Activated naive CD4-positive, alpha-beta T cell treated with anti-CD3 and anti-CD28 coated beads, Interleukin-2, amount 10 ng/mL, durations not matched to agents 7 days and 5 days (primary cell): ENCODE measurements at regions not wholly inside any gene's neighbourhood (a gene's known extent, or its start where the extent isn't known, plus 50 kb on each side); places are given as distances from the start of the nearest gene placed in this dataset.
"Not testable (repeated sequence)": the region's sequence is repeated elsewhere in the genome, so short reads cannot be mapped to it uniquely, and the experiment has no call there.

Experiments used
- CTCF ChIA-PET: fragments of 350-600 bp; sonication (Branson Sonifier 250); formaldehyde crosslinking; loops from one replicate; lab custom pipeline; 2021; ENCODE audit warnings: antibody characterized with exemption; lab: Charles Lee
- DNase-seq: peaks from one replicate; pipeline ENCODE4 v3.0.0-alpha.2; 2020
- H3K27ac Mint-ChIP-seq: one replicate; pipeline ENCODE4 v1.8.0; 2021; ENCODE audit warnings: mild to moderate bottlenecking, moderate library complexity, mixed read lengths
- H3K27me3 Mint-ChIP-seq: one replicate; pipeline ENCODE4 v1.8.0; 2021; ENCODE audit warnings: mild to moderate bottlenecking, mixed read lengths
- H3K36me3 Mint-ChIP-seq: one replicate; pipeline ENCODE4 v1.8.0; 2021; ENCODE audit warnings: mixed read lengths
- H3K4me1 Mint-ChIP-seq: one replicate; pipeline ENCODE4 v1.8.0; 2021; ENCODE audit warnings: mixed read lengths
- H3K4me3 Mint-ChIP-seq: one replicate; pipeline ENCODE4 v1.8.0; 2021; ENCODE audit warnings: mild to moderate bottlenecking, moderate library complexity, mixed read lengths
- H3K9me3 Mint-ChIP-seq: one replicate; pipeline ENCODE4 v1.8.0; 2021; ENCODE audit warnings: mixed read lengths

DNA sequence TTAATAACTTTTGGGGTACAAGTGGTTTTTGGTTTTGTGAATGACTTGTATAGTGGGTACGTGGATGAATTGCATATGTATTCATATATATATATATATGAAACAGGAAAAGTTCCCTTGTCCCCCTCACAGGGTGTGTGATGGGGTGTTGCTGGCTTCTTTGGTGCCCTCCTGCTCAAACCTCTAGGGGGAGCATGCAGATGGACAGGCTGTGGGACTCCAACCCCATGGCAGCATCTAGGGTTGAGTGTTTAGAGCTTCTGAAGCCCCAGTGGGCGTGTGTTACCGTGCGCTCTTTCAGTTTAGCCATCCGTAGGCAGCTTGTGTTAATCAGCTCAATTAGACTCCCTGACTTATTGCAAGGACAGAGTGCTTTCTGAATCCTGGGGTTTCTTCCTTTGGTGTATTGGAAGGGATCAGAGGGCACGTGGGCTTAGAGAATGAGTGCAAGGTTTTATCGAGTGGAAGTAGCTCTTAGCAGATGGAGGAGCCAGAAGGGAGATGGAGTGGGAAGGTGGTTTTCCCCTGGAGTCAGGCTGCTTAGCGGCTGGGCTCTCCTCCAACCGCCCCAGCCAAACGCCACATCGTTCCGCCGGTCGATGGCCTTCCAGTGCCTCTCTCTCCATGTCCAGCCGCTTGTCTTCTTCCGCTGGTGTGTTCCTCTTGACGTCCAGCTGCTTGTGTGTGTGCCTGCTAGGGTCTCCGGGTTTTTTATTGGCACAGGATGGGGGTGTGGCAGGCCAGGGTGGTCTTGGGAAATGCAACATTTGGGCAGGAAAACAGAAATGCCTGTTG lies 674.4 kb upstream of the LCORL start:
- Mint-ChIP-seq H3K4me1 (no peaks in the 10 kb centered on the region), H3K36me3 (no peaks in the 10 kb centered on the region), H3K27ac (no peak overlapping the region), H3K27me3 (peaks cover 4% of the 10 kb centered on the region), H3K4me3 (no peak overlapping the region), H3K9me3 (no peaks in the 10 kb centered on the region)
- no peak for DNase-seq
- CTCF ChIA-PET, result no interaction called here

DNA sequence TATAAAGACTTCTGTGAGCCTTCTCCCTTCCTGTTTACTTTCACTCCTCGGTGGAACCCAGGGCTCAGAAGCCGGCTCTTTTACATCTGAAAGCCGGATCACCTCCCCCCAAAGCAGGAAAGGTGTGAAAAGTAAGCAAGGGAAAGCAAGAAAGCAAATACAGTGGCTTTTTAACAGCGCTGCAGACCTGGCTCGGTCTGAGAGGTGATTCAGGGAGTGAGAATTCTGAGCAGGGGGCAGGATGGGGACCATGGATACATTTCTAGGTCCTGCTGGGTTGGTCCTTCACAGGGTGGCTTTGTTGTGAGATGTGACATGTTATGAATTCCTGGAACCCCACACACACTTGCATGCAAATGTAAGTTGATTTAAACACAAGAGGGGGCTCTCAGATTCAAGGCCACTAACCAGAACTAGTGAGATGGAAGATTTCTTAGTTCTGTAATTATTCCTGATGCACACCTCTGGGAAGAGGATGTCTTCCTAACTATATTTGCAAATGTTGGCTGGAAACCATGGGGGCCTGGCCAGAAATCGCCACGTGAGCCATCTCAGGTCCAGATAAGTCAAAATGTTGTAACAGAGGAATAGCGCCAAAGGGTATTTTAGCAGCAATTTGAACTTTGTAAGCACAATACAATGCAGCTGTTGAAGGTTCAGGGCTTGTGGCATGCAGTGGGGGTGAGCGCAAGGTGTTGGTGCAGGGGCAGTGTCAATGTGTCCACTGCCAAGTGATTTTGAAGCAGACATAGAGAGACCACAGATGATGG lies 670.1 kb upstream of the LCORL start:
- no peak for DNase-seq
- no peaks in the 10 kb centered on the region for H3K36me3 Mint-ChIP-seq
- no peaks in the 10 kb centered on the region for H3K4me1 Mint-ChIP-seq
- no peak overlapping the region for H3K4me3 Mint-ChIP-seq
- CTCF ChIA-PET, result no interaction called here
- no peak overlapping the region for H3K27ac Mint-ChIP-seq
- H3K27me3 Mint-ChIP-seq, result peaks cover 4% of the 10 kb centered on the region
- no peaks in the 10 kb centered on the region for H3K9me3 Mint-ChIP-seq

GRCh38 chr4:18690291-18690955 lies 668.9 kb upstream of the LCORL start:
- Mint-ChIP-seq H3K27me3 (peaks cover 4% of the 10 kb centered on the region), H3K9me3 (no peaks in the 10 kb centered on the region), H3K4me1 (no peaks in the 10 kb centered on the region), H3K27ac (no peak overlapping the region), H3K4me3 (no peak overlapping the region), H3K36me3 (no peaks in the 10 kb centered on the region)
- DNase-seq, result no peak
- CTCF ChIA-PET, result no interaction called here

GRCh38 chr4:18689308-18690115 lies 668.0 kb upstream of the LCORL start:
- Mint-ChIP-seq H3K9me3 (no peaks in the 10 kb centered on the region), H3K36me3 (no peaks in the 10 kb centered on the region), H3K27me3 (peaks cover 4% of the 10 kb centered on the region), H3K27ac (no peak overlapping the region), H3K4me3 (no peak overlapping the region), H3K4me1 (no peaks in the 10 kb centered on the region)
- CTCF ChIA-PET, result no interaction called here
- DNase-seq, result peak; percentile 49

DNA sequence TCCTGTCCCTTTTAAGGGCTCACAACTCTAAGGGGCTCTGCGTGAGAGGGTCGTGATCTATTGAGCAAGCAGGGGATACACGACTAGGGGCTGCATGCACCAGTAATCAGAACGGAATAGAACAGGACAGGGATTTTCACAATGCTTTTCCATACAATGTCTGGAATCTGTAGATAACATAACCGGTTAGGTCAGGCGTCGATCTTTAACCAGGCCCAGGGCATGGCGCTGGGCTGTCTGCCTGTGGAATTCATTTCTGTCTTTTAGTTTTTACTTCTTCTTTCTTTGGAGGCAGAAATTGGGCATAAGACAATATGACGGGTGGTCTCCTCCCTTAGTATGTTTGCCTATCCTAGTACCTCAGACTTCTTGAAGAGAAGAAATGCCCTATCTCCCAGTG lies 666.8 kb upstream of the LCORL start:
- H3K27me3 Mint-ChIP-seq, H3K4me3 Mint-ChIP-seq, H3K27ac Mint-ChIP-seq: not testable (repeated sequence)

DNA sequence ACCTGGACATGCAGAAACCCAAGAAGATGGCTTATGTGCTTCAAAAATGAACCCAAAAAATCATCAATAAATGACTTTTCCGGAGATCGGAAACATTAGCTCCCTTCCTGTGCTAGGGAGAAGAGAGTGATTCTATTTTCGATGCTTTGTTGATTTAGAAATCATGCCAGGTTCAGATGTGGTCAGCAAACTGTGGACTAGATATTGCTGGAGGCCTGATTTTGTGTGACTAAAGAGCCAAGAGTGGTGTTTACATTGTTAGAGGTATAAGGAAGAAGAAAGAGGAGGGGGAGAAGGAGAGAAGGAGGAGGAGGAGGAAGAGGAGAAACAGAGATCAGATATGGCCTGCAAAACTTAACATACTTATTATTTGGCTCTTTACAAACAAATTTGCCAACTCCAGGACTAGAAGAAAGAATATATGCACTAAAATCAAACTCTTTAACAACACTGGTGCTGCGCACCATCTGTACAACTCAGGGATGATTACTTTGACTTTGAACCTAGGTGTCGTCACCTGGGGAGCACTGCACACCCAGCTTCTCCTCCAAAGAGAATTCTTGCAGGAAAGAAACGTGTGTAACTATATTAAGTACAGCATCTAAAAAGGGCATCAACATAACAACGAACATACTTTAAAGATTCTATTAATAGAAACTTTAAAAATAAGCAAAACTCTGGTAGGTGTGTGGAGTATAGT lies 664.9 kb upstream of the LCORL start:
- Mint-ChIP-seq H3K27ac (no peak overlapping the region), H3K9me3 (no peaks in the 10 kb centered on the region), H3K27me3 (no peaks in the 10 kb centered on the region), H3K4me3 (no peak overlapping the region), H3K36me3 (no peaks in the 10 kb centered on the region), H3K4me1 (no peaks in the 10 kb centered on the region)
- DNase-seq, result no peak
- CTCF ChIA-PET, result no interaction called here

More for the DNA sequence above, 666.8 kb upstream of the LCORL start:
- DNase-seq, H3K9me3 Mint-ChIP-seq, CTCF ChIA-PET, H3K36me3 Mint-ChIP-seq, H3K4me1 Mint-ChIP-seq: not testable (repeated sequence)

GRCh38 chr4:18684932-18685331 lies 663.4 kb upstream of the LCORL start:
- Mint-ChIP-seq H3K4me3 (no peak overlapping the region), H3K4me1 (no peaks in the 10 kb centered on the region), H3K9me3 (no peaks in the 10 kb centered on the region), H3K36me3 (no peaks in the 10 kb centered on the region), H3K27me3 (no peaks in the 10 kb centered on the region), H3K27ac (no peak overlapping the region)
- no peak for DNase-seq
- CTCF ChIA-PET, result no interaction called here

DNA sequence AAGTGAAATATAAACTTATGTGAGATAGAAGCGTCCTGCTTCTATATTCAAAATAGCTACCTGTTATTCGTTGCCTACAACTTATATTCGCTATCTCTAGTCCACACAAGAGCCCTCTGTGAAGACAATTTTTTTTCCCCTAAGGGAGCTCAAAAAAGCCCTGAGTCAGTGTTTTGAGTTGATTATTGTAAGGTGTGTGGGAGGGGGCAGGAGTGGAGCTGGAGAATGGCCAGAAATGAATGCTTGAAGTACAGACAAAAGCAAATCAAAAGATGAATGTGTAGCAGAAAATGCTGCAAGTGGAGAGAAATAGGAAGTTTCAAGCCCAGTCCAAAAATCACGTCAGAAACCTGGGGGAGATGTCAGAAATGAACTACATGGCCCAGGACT lies 655.0 kb upstream of the LCORL start:
- Mint-ChIP-seq H3K9me3 (no peaks in the 10 kb centered on the region), H3K4me1 (no peaks in the 10 kb centered on the region), H3K27me3 (no peaks in the 10 kb centered on the region), H3K36me3 (no peaks in the 10 kb centered on the region), H3K27ac (no peak overlapping the region), H3K4me3 (no peak overlapping the region)
- DNase-seq, result no peak
- CTCF ChIA-PET, result no interaction called here

GRCh38 chr4:18675586-18676525 lies 654.3 kb upstream of the LCORL start:
- Mint-ChIP-seq H3K4me1 (no peaks in the 10 kb centered on the region), H3K27ac (no peak overlapping the region), H3K9me3 (no peaks in the 10 kb centered on the region), H3K36me3 (no peaks in the 10 kb centered on the region), H3K27me3 (no peaks in the 10 kb centered on the region), H3K4me3 (no peak overlapping the region)
- CTCF ChIA-PET, result no interaction called here
- DNase-seq, result no peak

DNA sequence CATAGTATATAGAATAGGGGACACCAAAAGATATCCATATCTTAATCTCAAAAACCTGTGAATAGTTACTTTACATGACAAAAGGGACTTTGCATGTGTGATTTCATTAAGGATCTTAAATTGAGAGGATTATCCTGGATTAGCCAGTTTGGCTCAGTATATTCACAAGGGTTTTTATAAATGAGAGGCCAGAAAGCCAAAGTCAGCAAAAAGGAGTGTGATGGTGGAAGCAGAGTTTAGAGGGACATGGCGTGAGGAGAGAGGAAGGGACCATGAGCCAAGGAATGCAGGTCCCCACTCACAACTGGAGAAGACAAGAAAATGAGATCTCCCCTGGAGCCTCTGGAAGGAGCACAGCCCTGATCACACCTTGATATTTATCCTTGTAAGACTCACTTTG lies 648.5 kb upstream of the LCORL start:
- H3K4me3 Mint-ChIP-seq, result no peak overlapping the region
- no peak overlapping the region for H3K27ac Mint-ChIP-seq
- H3K4me1 Mint-ChIP-seq, result no peaks in the 10 kb centered on the region
- H3K9me3 Mint-ChIP-seq, result no peaks in the 10 kb centered on the region
- H3K27me3 Mint-ChIP-seq, result no peaks in the 10 kb centered on the region
- CTCF ChIA-PET, result no interaction called here
- no peak for DNase-seq
- H3K36me3 Mint-ChIP-seq, result no peaks in the 10 kb centered on the region

DNA sequence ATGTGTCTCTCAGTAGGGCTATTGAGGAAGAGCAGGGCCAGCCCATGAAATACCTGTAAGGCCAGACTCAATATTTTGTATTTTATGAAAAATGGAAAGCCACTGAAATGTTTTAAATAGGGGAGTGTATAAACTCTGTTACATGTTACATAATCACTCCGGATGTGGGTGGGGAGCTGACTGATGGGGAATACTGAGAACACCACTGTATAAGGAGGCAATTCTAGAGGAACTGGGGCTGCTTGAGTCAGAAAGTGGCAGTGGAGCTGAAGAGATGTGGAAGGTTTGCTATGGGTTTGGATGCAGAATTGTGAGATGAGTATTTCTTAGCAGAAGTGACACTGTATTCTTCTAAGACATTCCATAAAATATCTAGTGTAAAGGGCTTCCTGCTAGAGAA lies 647.8 kb upstream of the LCORL start:
- no peaks in the 10 kb centered on the region for H3K27me3 Mint-ChIP-seq
- no peaks in the 10 kb centered on the region for H3K4me1 Mint-ChIP-seq
- H3K36me3 Mint-ChIP-seq, result no peaks in the 10 kb centered on the region
- no peaks in the 10 kb centered on the region for H3K9me3 Mint-ChIP-seq
- H3K27ac Mint-ChIP-seq, result no peak overlapping the region
- no peak overlapping the region for H3K4me3 Mint-ChIP-seq
- DNase-seq, result no peak
- CTCF ChIA-PET, result no interaction called here

GRCh38 chr4:18666322-18666721 lies 644.8 kb upstream of the LCORL start:
- no peaks in the 10 kb centered on the region for H3K9me3 Mint-ChIP-seq
- H3K4me1 Mint-ChIP-seq, result no peaks in the 10 kb centered on the region
- H3K4me3 Mint-ChIP-seq, result no peak overlapping the region
- no peaks in the 10 kb centered on the region for H3K27me3 Mint-ChIP-seq
- H3K27ac Mint-ChIP-seq, result no peak overlapping the region
- CTCF ChIA-PET, result no interaction called here
- no peaks in the 10 kb centered on the region for H3K36me3 Mint-ChIP-seq
- DNase-seq, result no peak

GRCh38 chr4:18664171-18664570 lies 642.6 kb upstream of the LCORL start:
- no peaks in the 10 kb centered on the region for H3K36me3 Mint-ChIP-seq
- CTCF ChIA-PET, result no interaction called here
- no peak overlapping the region for H3K27ac Mint-ChIP-seq
- no peaks in the 10 kb centered on the region for H3K4me1 Mint-ChIP-seq
- H3K4me3 Mint-ChIP-seq, result no peak overlapping the region
- no peaks in the 10 kb centered on the region for H3K27me3 Mint-ChIP-seq
- no peak for DNase-seq
- H3K9me3 Mint-ChIP-seq, result no peaks in the 10 kb centered on the region
